WTC11 (cell line): ENCODE measurements at regions not wholly inside any gene's neighbourhood (a gene's known extent, or its start where the extent isn't known, plus 50 kb on each side); places are given as distances from the start of the nearest gene placed in this dataset.

Experiments used
- ATAC-seq: fragments of 200-7000 bp; cut with Tn5 transposase; 2 replicates; pipeline ENCODE4 v1.10.0; 2021; ENCODE audit warnings: mild to moderate bottlenecking, moderate library complexity
- CTCF ChIA-PET: fragments of 300-600 bp; sonication (Branson Sonifier 250); formaldehyde crosslinking; loops from one replicate; lab custom pipeline; 2021; ENCODE audit warnings: antibody characterized with exemption; lab: Charles Lee
- POLR2A ChIA-PET: fragments of 350-600 bp; sonication (Branson Sonifier 250); formaldehyde crosslinking; loops from one replicate; lab custom pipeline; 2021; ENCODE audit warnings: antibody characterized with exemption; lab: Charles Lee
- DNase-seq: peaks from one replicate; pipeline ENCODE4 v3.0.0; 2021; ENCODE audit warnings: low spot score
- H3K27ac Mint-ChIP-seq: 2 replicates; pipeline ENCODE4 v1.8.0; 2021; ENCODE audit warnings: mixed read lengths
- H3K27me3 Mint-ChIP-seq: 2 replicates; pipeline ENCODE4 v1.8.0; 2021; ENCODE audit warnings: low read depth, mild to moderate bottlenecking, moderate library complexity, mixed read lengths
- H3K36me3 Mint-ChIP-seq: 2 replicates; pipeline ENCODE4 v1.8.0; 2021; ENCODE audit warnings: mixed read lengths
- H3K4me1 Mint-ChIP-seq: 2 replicates; pipeline ENCODE4 v1.8.0; 2022; ENCODE audit warnings: mixed read lengths
- H3K4me3 Mint-ChIP-seq: 2 replicates; pipeline ENCODE4 v1.8.0; 2021; ENCODE audit warnings: mild to moderate bottlenecking, moderate library complexity, mixed read lengths
- H3K9me3 Mint-ChIP-seq: 2 replicates; pipeline ENCODE4 v1.8.0; 2021; ENCODE audit warnings: mixed read lengths
- EMX1 ChIP-seq: fragments of 250-450 bp; sonication (Bioruptor Pico); IDR thresholded peaks from 2 replicates; pipeline ENCODE4 v1.8.0; 2021; ENCODE audit warnings: mild to moderate bottlenecking
- ESRRA ChIP-seq: sonication (generic); formaldehyde crosslinking; IDR thresholded peaks from 2 replicates; pipeline ENCODE4 v1.8.1; 2022; ENCODE audit warnings: mild to moderate bottlenecking, missing genetic modification reagents, borderline replicate concordance
- ETV6 ChIP-seq: sonication (generic); formaldehyde crosslinking; IDR thresholded peaks from 2 replicates; pipeline ENCODE4 v1.8.1; 2022; ENCODE audit warnings: mild to moderate bottlenecking, missing genetic modification reagents
- FOXP1 ChIP-seq: sonication (generic); formaldehyde crosslinking; IDR thresholded peaks from 2 replicates; pipeline ENCODE4 v1.8.0; 2022; ENCODE audit warnings: missing genetic modification reagents, mild to moderate bottlenecking, moderate library complexity, borderline replicate concordance
- GRHL2 ChIP-seq: fragments of 250-450 bp; sonication (Bioruptor Pico); IDR thresholded peaks from 2 replicates; pipeline ENCODE4 v1.8.0; 2022; ENCODE audit warnings: mild to moderate bottlenecking, moderate library complexity; ENCODE audit not compliant: insufficient replicate concordance, severe bottlenecking
- GTF2I ChIP-seq: fragments of 250-450 bp; sonication (Bioruptor Pico); conservative IDR thresholded peaks from 2 replicates; pipeline ENCODE4 v1.4.0; 2021; ENCODE audit warnings: mild to moderate bottlenecking
- JUN ChIP-seq: sonication (generic); formaldehyde crosslinking; IDR thresholded peaks from 2 replicates; pipeline ENCODE4 v1.8.0; 2023; ENCODE audit warnings: mild to moderate bottlenecking, missing genetic modification reagents
- NFYB ChIP-seq: sonication (generic); formaldehyde crosslinking; conservative IDR thresholded peaks from 2 replicates; pipeline ENCODE4 v1.8.0; 2022; ENCODE audit warnings: low read depth, missing genetic modification reagents
- NR1H2 ChIP-seq: sonication (generic); formaldehyde crosslinking; IDR thresholded peaks from 2 replicates; pipeline ENCODE4 v1.9.0; 2021; ENCODE audit warnings: mild to moderate bottlenecking, moderate library complexity, missing genetic modification reagents
- TCF7 ChIP-seq: sonication (generic); formaldehyde crosslinking; IDR thresholded peaks from 2 replicates; pipeline ENCODE4 v1.8.0; 2022; ENCODE audit warnings: mild to moderate bottlenecking, low read depth, missing genetic modification reagents, moderate library complexity
- ZBTB21 ChIP-seq: sonication (generic); formaldehyde crosslinking; IDR thresholded peaks from 2 replicates; pipeline ENCODE4 v1.8.1; 2023; ENCODE audit warnings: mild to moderate bottlenecking, missing genetic modification reagents, borderline replicate concordance
- ZNF138 ChIP-seq: sonication (generic); formaldehyde crosslinking; conservative IDR thresholded peaks from 2 replicates; pipeline ENCODE4 v1.8.1; 2022; ENCODE audit warnings: mild to moderate bottlenecking, moderate library complexity, missing genetic modification reagents
- ZNF416 ChIP-seq: fragments of 250-450 bp; sonication (Bioruptor Pico); IDR thresholded peaks from 2 replicates; pipeline ENCODE4 v1.9.0; 2021; ENCODE audit warnings: mild to moderate bottlenecking, inconsistent platforms
- TF ChIP-seq, protein P1 (sequence below): fragments of 200-600 bp; IDR thresholded peaks from 2 replicates; pipeline ENCODE4 v1.8.0; 2022; ENCODE audit warnings: antibody characterized with exemption
- TF ChIP-seq, protein P2 (sequence below): fragments of 250-450 bp; sonication (Bioruptor Pico); conservative IDR thresholded peaks from 2 replicates; pipeline ENCODE4 v1.9.0; 2021; ENCODE audit warnings: mild to moderate bottlenecking
- TF ChIP-seq, protein P3 (sequence below): sonication (generic); formaldehyde crosslinking; IDR thresholded peaks from 2 replicates; pipeline ENCODE4 v1.8.1; 2023; ENCODE audit warnings: mild to moderate bottlenecking, missing genetic modification reagents
- TF ChIP-seq, protein P4 (sequence below): sonication (generic); formaldehyde crosslinking; IDR thresholded peaks from 2 replicates; pipeline ENCODE4 v1.8.1; 2022; ENCODE audit warnings: low read depth, missing genetic modification reagents, borderline replicate concordance
- TF ChIP-seq, protein P5 (sequence below): sonication (generic); formaldehyde crosslinking; conservative IDR thresholded peaks from 2 replicates; pipeline ENCODE4 v1.8.1; 2023; ENCODE audit warnings: mild to moderate bottlenecking, low read depth, missing genetic modification reagents, moderate library complexity
- TF ChIP-seq, protein P6 (sequence below): fragments of 250-450 bp; sonication (Bioruptor Pico); IDR thresholded peaks from 2 replicates; pipeline ENCODE4 v1.9.0; 2021; ENCODE audit warnings: mild to moderate bottlenecking
- TF ChIP-seq, protein P7 (sequence below): fragments of 250-450 bp; sonication (Bioruptor Pico); IDR thresholded peaks from 2 replicates; pipeline ENCODE4 v1.8.0; 2021; ENCODE audit warnings: mild to moderate bottlenecking
- TF ChIP-seq, protein P8 (sequence below): fragments of 250-450 bp; sonication (Bioruptor Pico); IDR thresholded peaks from 2 replicates; pipeline ENCODE4 v1.9.0; 2021; ENCODE audit warnings: mild to moderate bottlenecking

DNA sequence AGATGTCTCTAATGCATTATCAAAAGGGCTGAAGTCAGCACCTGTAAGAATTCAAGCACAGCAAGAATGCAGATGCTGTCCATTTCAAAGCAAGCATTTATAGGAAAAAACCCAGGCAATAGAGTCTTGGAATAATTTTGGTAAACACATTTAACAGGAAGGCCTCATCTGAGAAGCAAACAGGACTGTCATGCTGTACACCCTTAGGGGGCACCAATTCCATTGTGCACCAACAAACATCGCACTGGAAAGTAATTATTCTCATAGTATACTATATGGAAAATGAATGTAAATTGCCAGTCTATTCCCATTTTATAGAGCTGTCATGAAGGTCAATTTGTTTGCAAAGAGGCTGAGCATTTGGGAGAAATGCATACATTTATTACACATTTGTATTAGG, 247.3 kb upstream of the SUCLG2 start:
- Mint-ChIP-seq H3K36me3 (no peaks in the 10 kb centered on the region), H3K4me1 (no peaks in the 10 kb centered on the region), H3K27ac (no peak overlapping the region), H3K27me3 (no peaks in the 10 kb centered on the region), H3K9me3 (no peaks in the 10 kb centered on the region), H3K4me3 (no peak overlapping the region)
- ATAC-seq: 0 out of 2 replicates have a peak, but pooled peaks have one; percentile 30
- CTCF ChIA-PET: no interaction called here
- no peak for DNase-seq
- POLR2A ChIA-PET: no interaction called here
- no peak for TF ChIP-seq NR1H2 (CRISPR knock-in tag)
- TF ChIP-seq, protein P1, sequence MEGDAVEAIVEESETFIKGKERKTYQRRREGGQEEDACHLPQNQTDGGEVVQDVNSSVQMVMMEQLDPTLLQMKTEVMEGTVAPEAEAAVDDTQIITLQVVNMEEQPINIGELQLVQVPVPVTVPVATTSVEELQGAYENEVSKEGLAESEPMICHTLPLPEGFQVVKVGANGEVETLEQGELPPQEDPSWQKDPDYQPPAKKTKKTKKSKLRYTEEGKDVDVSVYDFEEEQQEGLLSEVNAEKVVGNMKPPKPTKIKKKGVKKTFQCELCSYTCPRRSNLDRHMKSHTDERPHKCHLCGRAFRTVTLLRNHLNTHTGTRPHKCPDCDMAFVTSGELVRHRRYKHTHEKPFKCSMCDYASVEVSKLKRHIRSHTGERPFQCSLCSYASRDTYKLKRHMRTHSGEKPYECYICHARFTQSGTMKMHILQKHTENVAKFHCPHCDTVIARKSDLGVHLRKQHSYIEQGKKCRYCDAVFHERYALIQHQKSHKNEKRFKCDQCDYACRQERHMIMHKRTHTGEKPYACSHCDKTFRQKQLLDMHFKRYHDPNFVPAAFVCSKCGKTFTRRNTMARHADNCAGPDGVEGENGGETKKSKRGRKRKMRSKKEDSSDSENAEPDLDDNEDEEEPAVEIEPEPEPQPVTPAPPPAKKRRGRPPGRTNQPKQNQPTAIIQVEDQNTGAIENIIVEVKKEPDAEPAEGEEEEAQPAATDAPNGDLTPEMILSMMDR: peak; percentile 18; the same call in 1 of the 2 replicates
- TF ChIP-seq, protein P2, sequence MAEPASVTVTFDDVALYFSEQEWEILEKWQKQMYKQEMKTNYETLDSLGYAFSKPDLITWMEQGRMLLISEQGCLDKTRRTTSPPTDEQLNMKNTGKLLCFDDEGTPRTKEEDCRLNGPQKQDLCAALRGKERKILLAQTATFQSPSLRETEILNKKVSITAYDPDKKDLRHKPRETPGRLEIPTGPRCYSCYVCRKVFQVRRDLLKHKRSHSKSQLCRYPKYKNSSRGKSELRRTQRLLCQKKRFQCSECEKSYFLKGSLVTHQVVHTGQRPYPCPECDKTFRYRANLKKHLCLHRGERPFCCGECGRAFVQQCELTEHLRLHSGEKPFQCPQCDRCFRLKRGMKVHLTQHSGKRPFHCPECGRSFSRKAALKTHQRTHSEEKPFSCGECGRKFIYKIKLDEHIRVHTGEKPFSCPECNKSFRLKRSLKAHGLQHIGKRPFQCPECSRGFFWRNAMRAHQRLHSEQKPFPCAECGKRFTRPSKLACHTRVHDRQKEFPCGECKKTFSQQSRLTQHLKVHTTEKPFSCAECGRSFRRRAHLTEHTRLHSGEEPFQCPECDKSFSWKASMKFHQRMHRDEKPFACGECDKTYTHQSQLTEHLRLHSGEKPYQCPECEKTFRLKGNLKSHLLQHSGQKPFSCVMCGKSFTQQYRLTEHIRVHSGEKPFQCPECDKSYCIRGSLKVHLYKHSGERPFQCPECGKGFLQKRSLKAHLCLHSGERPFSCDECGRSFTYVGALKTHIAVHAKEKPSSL (CRISPR knock-in tag): no peak
- TF ChIP-seq, all 79 proteins: peak for 1

DNA sequence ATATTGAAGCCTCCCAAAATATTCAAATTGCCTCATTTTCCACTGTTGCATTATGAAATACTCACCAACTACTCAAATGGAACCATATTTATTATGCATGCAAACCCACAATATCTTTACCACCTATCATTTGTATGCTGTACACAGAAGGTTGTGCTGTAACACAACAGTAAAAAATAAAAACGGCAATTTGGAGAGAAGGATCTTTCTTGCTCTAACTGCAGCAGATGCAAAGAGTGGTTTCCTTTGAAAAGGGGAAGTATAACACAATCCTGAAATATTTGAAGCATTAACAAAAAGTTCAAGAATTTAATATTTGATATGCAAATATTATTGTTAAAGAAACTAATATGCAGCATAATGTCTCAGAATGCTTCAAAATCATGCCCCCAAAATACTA, 244.5 kb upstream of the SUCLG2 start:
- CTCF ChIA-PET: no interaction called here
- DNase-seq: no peak
- Mint-ChIP-seq H3K9me3 (no peaks in the 10 kb centered on the region), H3K27me3 (no peaks in the 10 kb centered on the region), H3K4me3 (no peak overlapping the region), H3K27ac (no peak overlapping the region), H3K36me3 (no peaks in the 10 kb centered on the region), H3K4me1 (no peaks in the 10 kb centered on the region)
- POLR2A ChIA-PET: no interaction called here
- no peak for ATAC-seq
- TF ChIP-seq ZNF416 (CRISPR knock-in tag) (no peak), FOXP1 (CRISPR knock-in tag) (no peak), JUN (no peak), GTF2I (CRISPR knock-in tag) (no peak), ETV6 (CRISPR knock-in tag) (no peak), ZNF138 (CRISPR knock-in tag) (no peak), TCF7 (no peak), EMX1 (CRISPR knock-in tag) (no peak), ESRRA (CRISPR knock-in tag) (no peak), ZBTB21 (CRISPR knock-in tag) (no peak), GRHL2 (CRISPR knock-in tag) (no peak), NFYB (CRISPR knock-in tag) (no peak)
- TF ChIP-seq, protein P3, sequence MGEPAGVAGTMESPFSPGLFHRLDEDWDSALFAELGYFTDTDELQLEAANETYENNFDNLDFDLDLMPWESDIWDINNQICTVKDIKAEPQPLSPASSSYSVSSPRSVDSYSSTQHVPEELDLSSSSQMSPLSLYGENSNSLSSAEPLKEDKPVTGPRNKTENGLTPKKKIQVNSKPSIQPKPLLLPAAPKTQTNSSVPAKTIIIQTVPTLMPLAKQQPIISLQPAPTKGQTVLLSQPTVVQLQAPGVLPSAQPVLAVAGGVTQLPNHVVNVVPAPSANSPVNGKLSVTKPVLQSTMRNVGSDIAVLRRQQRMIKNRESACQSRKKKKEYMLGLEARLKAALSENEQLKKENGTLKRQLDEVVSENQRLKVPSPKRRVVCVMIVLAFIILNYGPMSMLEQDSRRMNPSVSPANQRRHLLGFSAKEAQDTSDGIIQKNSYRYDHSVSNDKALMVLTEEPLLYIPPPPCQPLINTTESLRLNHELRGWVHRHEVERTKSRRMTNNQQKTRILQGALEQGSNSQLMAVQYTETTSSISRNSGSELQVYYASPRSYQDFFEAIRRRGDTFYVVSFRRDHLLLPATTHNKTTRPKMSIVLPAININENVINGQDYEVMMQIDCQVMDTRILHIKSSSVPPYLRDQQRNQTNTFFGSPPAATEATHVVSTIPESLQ (CRISPR knock-in tag): no peak
- TF ChIP-seq, protein P4, sequence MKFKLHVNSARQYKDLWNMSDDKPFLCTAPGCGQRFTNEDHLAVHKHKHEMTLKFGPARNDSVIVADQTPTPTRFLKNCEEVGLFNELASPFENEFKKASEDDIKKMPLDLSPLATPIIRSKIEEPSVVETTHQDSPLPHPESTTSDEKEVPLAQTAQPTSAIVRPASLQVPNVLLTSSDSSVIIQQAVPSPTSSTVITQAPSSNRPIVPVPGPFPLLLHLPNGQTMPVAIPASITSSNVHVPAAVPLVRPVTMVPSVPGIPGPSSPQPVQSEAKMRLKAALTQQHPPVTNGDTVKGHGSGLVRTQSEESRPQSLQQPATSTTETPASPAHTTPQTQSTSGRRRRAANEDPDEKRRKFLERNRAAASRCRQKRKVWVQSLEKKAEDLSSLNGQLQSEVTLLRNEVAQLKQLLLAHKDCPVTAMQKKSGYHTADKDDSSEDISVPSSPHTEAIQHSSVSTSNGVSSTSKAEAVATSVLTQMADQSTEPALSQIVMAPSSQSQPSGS (CRISPR knock-in tag): no peak
- TF ChIP-seq, protein P5, sequence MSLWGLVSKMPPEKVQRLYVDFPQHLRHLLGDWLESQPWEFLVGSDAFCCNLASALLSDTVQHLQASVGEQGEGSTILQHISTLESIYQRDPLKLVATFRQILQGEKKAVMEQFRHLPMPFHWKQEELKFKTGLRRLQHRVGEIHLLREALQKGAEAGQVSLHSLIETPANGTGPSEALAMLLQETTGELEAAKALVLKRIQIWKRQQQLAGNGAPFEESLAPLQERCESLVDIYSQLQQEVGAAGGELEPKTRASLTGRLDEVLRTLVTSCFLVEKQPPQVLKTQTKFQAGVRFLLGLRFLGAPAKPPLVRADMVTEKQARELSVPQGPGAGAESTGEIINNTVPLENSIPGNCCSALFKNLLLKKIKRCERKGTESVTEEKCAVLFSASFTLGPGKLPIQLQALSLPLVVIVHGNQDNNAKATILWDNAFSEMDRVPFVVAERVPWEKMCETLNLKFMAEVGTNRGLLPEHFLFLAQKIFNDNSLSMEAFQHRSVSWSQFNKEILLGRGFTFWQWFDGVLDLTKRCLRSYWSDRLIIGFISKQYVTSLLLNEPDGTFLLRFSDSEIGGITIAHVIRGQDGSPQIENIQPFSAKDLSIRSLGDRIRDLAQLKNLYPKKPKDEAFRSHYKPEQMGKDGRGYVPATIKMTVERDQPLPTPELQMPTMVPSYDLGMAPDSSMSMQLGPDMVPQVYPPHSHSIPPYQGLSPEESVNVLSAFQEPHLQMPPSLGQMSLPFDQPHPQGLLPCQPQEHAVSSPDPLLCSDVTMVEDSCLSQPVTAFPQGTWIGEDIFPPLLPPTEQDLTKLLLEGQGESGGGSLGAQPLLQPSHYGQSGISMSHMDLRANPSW (CRISPR knock-in tag): no peak
- TF ChIP-seq, protein P6, sequence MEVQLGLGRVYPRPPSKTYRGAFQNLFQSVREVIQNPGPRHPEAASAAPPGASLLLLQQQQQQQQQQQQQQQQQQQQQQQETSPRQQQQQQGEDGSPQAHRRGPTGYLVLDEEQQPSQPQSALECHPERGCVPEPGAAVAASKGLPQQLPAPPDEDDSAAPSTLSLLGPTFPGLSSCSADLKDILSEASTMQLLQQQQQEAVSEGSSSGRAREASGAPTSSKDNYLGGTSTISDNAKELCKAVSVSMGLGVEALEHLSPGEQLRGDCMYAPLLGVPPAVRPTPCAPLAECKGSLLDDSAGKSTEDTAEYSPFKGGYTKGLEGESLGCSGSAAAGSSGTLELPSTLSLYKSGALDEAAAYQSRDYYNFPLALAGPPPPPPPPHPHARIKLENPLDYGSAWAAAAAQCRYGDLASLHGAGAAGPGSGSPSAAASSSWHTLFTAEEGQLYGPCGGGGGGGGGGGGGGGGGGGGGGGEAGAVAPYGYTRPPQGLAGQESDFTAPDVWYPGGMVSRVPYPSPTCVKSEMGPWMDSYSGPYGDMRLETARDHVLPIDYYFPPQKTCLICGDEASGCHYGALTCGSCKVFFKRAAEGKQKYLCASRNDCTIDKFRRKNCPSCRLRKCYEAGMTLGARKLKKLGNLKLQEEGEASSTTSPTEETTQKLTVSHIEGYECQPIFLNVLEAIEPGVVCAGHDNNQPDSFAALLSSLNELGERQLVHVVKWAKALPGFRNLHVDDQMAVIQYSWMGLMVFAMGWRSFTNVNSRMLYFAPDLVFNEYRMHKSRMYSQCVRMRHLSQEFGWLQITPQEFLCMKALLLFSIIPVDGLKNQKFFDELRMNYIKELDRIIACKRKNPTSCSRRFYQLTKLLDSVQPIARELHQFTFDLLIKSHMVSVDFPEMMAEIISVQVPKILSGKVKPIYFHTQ (CRISPR knock-in tag): no peak
- TF ChIP-seq, protein P7, sequence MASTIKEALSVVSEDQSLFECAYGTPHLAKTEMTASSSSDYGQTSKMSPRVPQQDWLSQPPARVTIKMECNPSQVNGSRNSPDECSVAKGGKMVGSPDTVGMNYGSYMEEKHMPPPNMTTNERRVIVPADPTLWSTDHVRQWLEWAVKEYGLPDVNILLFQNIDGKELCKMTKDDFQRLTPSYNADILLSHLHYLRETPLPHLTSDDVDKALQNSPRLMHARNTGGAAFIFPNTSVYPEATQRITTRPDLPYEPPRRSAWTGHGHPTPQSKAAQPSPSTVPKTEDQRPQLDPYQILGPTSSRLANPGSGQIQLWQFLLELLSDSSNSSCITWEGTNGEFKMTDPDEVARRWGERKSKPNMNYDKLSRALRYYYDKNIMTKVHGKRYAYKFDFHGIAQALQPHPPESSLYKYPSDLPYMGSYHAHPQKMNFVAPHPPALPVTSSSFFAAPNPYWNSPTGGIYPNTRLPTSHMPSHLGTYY (CRISPR knock-in tag): no peak
- TF ChIP-seq, protein P8, sequence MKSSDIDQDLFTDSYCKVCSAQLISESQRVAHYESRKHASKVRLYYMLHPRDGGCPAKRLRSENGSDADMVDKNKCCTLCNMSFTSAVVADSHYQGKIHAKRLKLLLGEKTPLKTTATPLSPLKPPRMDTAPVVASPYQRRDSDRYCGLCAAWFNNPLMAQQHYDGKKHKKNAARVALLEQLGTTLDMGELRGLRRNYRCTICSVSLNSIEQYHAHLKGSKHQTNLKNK (CRISPR knock-in tag): no peak
